KMS-11 (cell line): ENCODE measurements at regions not wholly inside any gene's neighbourhood (a gene's known extent, or its start where the extent isn't known, plus 50 kb on each side); places are given as distances from the start of the nearest gene placed in this dataset.

Experiments used
- H2AFZ ChIP-seq: fragments of 200-600 bp; sonication (generic); 2 replicates; pipeline ENCODE4 v1.6.1; 2016; ENCODE audit warnings: antibody characterized with exemption, mixed run types, low read depth
- H3K27ac ChIP-seq: fragments of 200-600 bp; sonication (generic); 2 replicates; pipeline ENCODE4 v1.6.1; 2016; ENCODE audit warnings: mild to moderate bottlenecking, mixed run types
- H3K27me3 ChIP-seq: fragments of 200-600 bp; sonication (generic); 2 replicates; pipeline ENCODE4 v1.6.1; 2017; ENCODE audit warnings: mild to moderate bottlenecking, low read depth, mixed run types, moderate library complexity; ENCODE audit not compliant: insufficient read depth
- H3K36me3 ChIP-seq: fragments of 200-600 bp; sonication (generic); 2 replicates; pipeline ENCODE4 v1.6.1; 2017; ENCODE audit warnings: mild to moderate bottlenecking, mixed run types; ENCODE audit not compliant: insufficient read depth
- H3K4me1 ChIP-seq: fragments of 200-600 bp; sonication (generic); 2 replicates; pipeline ENCODE4 v1.6.1; 2016; ENCODE audit warnings: mild to moderate bottlenecking, low read depth, mixed run types; ENCODE audit not compliant: poor library complexity, severe bottlenecking
- H3K4me2 ChIP-seq: fragments of 200-600 bp; sonication (generic); 2 replicates; pipeline ENCODE4 v1.7.0; 2016; ENCODE audit warnings: mild to moderate bottlenecking, mixed run types
- H3K4me3 ChIP-seq: fragments of 200-600 bp; sonication (generic); IDR thresholded peaks from 2 replicates; pipeline ENCODE4 v1.6.1; 2017; ENCODE audit warnings: low read depth, low read length, mixed read lengths; ENCODE audit not compliant: insufficient read depth
- H3K79me2 ChIP-seq: fragments of 200-600 bp; sonication (generic); 2 replicates; pipeline ENCODE4 v1.6.1; 2016; ENCODE audit warnings: low read depth, mixed run types; ENCODE audit not compliant: insufficient read depth
- H3K9ac ChIP-seq: fragments of 200-600 bp; sonication (generic); 2 replicates; pipeline ENCODE4 v1.6.1; 2016; ENCODE audit warnings: mild to moderate bottlenecking, mixed run types
- H4K20me1 ChIP-seq: fragments of 200-600 bp; sonication (generic); 2 replicates; pipeline ENCODE4 v1.6.1; 2016; ENCODE audit warnings: mild to moderate bottlenecking, mixed run types; ENCODE audit not compliant: insufficient read depth
- CTCF ChIP-seq: fragments of 200-600 bp; sonication (generic); conservative IDR thresholded peaks from 2 replicates; pipeline ENCODE4 v1.6.1; 2017; ENCODE audit warnings: low read depth, mild to moderate bottlenecking, antibody characterized with exemption, low read length, moderate library complexity, mixed read lengths

GRCh38 chr6:48169635-48170034 is 58.6 kb upstream of the PTCHD4 start:
- no peaks in the 10 kb centered on the region for H3K4me1 ChIP-seq
- no peak overlapping the region for H2AFZ ChIP-seq
- no peak overlapping the region for H3K4me2 ChIP-seq
- H3K36me3 ChIP-seq, result no peaks in the 10 kb centered on the region
- H3K27me3 ChIP-seq, result no peaks in the 10 kb centered on the region
- no peaks in the 10 kb centered on the region for H3K79me2 ChIP-seq
- H3K9ac ChIP-seq, result no peak overlapping the region
- no peaks in the 10 kb centered on the region for H4K20me1 ChIP-seq
- H3K4me3 ChIP-seq, result no peak overlapping the region
- no peak for TF ChIP-seq CTCF
- no peak overlapping the region for H3K27ac ChIP-seq
